ENCODE measurements at regions not wholly inside any gene's neighbourhood (a gene's known extent, or its start where the extent isn't known, plus 50 kb on each side); places are given as distances from the start of the nearest gene placed in this dataset.

- DNase-seq (ENCODE audit: low spot score) = no peak
- WGBS = 51% methylated on average over 7 of the region's 7 CpGs
- no peak overlapping the region for H3K27ac ChIP-seq (ENCODE audit: low read depth in 1 of 2, low read length in 2 of 2)
- no peaks in the 10 kb centered on the region for H3K9me3 ChIP-seq (ENCODE audit: control insufficient read depth in 4 of 4, low read length in 3 of 4)
- H3K4me1 ChIP-seq (ENCODE audit: control insufficient read depth in 4 of 4, insufficient read depth in 4 of 4, low read length in 3 of 4) = no peaks in the 10 kb centered on the region
- H3K36me3 ChIP-seq (ENCODE audit: control insufficient read depth in 4 of 4, insufficient read depth in 3 of 4, low read depth in 1 of 4, low read length in 3 of 4) = no peaks in the 10 kb centered on the region
- H3K4me3 ChIP-seq (ENCODE audit: low read depth in 1 of 3, low read length in 3 of 3) = no peak overlapping the region
- no peak for TF ChIP-seq YY1 (IDR thresholded peaks at IDR 0.05)
- TF ChIP-seq FOXA2 (IDR thresholded peaks at IDR 0.05) = no peak
- TF ChIP-seq RAD21 (IDR thresholded peaks at IDR 0.05) = no peak
- TF ChIP-seq CTCF (IDR thresholded peaks at IDR 0.05; ENCODE audit: low read depth, low read length, missing input control) = no peak
- TF ChIP-seq MAX (IDR thresholded peaks at IDR 0.05) = no peak
- TF ChIP-seq GABPA (IDR thresholded peaks at IDR 0.05 in 1 of 2, conservative IDR thresholded peaks at IDR 0.05 in 1 of 2) = no peak
- TF ChIP-seq ATF3 (IDR thresholded peaks at IDR 0.05) = no peak
- no peak for TF ChIP-seq NR2F2 (IDR thresholded peaks at IDR 0.05)
- no peak for TF ChIP-seq ZBTB33 (IDR thresholded peaks at IDR 0.05)
- TF ChIP-seq JUND (IDR thresholded peaks at IDR 0.05) = no peak
- TF ChIP-seq TAF1 (conservative IDR thresholded peaks at IDR 0.05) = no peak
- TF ChIP-seq RXRA (IDR thresholded peaks at IDR 0.05) = no peak
- TF ChIP-seq HNF4A (conservative IDR thresholded peaks at IDR 0.05) = no peak
- no peak for TF ChIP-seq FOXA1 (IDR thresholded peaks at IDR 0.05)
- TF ChIP-seq REST (IDR thresholded peaks at IDR 0.05) = no peak
- no peak overlapping the region for H3K9ac ChIP-seq (ENCODE audit: low read depth in 1 of 2, low read length in 2 of 2)
- peaks cover 0 to 2% (median 0%) of the 10 kb centered on the region in 4 donors for H3K27me3 ChIP-seq (ENCODE audit: control insufficient read depth in 4 of 4, insufficient read depth in 4 of 4, low read length in 3 of 4)
Measured at GRCh38 chr11:79973721-79974617, 533.1 kb upstream of the TENM4 start.

All from liver (tissue), 8 donors.